ENCODE measurements at regions not wholly inside any gene's neighbourhood (a gene's known extent, or its start where the extent isn't known, plus 50 kb on each side); places are given as distances from the start of the nearest gene placed in this dataset.

DNA sequence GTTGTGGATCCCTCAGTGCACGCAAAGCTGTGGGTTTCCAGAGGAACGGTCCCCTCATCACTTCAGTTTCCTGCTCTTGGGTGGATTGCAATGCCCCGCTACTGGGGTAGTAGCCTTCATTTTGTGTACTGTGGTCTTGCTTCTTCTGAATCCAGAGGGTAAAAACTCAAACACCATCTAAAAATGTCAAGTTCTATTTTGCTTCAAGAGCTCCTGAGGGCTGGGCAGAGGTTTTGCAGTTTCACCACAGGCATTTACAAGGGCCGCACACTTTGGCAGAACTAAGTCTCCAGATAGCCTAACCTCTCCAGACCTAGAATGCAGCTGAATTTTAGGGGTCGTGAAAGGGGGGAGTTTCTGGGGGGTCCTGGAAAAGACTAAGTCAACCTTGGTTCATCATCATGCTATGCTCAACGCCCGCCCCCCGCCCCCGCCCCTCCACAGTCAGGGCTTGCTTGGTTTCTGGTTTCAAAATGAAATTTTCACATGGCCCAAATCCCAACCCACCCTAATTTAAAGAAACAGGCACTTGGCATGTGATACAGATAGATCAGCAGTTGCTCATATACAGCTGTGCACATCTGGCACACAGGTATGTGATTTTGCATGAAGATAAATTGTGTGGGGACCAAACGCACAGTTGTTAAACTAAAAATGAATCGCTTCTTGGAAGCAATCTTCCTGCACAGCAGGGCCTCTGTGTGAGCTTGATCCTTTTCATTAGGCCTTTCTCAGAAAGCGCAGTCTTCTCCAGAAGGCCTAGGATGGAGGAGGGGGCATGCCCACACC is 329.6 kb downstream of the OSR1 start:
- TF ChIP-seq, protein P1, sequence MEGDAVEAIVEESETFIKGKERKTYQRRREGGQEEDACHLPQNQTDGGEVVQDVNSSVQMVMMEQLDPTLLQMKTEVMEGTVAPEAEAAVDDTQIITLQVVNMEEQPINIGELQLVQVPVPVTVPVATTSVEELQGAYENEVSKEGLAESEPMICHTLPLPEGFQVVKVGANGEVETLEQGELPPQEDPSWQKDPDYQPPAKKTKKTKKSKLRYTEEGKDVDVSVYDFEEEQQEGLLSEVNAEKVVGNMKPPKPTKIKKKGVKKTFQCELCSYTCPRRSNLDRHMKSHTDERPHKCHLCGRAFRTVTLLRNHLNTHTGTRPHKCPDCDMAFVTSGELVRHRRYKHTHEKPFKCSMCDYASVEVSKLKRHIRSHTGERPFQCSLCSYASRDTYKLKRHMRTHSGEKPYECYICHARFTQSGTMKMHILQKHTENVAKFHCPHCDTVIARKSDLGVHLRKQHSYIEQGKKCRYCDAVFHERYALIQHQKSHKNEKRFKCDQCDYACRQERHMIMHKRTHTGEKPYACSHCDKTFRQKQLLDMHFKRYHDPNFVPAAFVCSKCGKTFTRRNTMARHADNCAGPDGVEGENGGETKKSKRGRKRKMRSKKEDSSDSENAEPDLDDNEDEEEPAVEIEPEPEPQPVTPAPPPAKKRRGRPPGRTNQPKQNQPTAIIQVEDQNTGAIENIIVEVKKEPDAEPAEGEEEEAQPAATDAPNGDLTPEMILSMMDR (IDR thresholded peaks at IDR 0.05; ENCODE audit: low read depth, low read length), result no peak
- TF ChIP-seq EZH2phosphoT487 (IDR thresholded peaks at IDR 0.05; ENCODE audit: low read depth), result no peak
